Smooth muscle cell (in vitro differentiated cells): ENCODE measurements at regions not wholly inside any gene's neighbourhood (a gene's known extent, or its start where the extent isn't known, plus 50 kb on each side); places are given as distances from the start of the nearest gene placed in this dataset.

ENCODE experiments used
- DNase-seq: peaks from one replicate; lab custom pipeline; 2025; ENCODE audit not compliant: unreplicated experiment; lab: John Stamatoyannopoulos, UW
- H2AFZ ChIP-seq: fragments of 200-600 bp; sonication (generic); 2 replicates; pipeline ENCODE4 v1.6.0; 2016; ENCODE audit warnings: antibody characterized with exemption, low read depth, mild to moderate bottlenecking
- H3F3A ChIP-seq: fragments of 200-600 bp; sonication (generic); 2 replicates; pipeline ENCODE4 v1.6.0; 2017; ENCODE audit warnings: antibody characterized with exemption, low read depth
- H3K27ac ChIP-seq: fragments of 200-600 bp; sonication (generic); 2 replicates; pipeline ENCODE4 v1.5.1; 2016; ENCODE audit warnings: low read depth, mild to moderate bottlenecking
- H3K27me3 ChIP-seq: fragments of 200-600 bp; sonication (generic); 2 replicates; pipeline ENCODE4 v1.6.1; 2016; ENCODE audit warnings: low read depth, mild to moderate bottlenecking
- H3K36me3 ChIP-seq: fragments of 200-600 bp; sonication (generic); 2 replicates; pipeline ENCODE4 v1.5.1; 2016; ENCODE audit warnings: low read depth
- H3K4me1 ChIP-seq: fragments of 200-600 bp; sonication (generic); 2 replicates; pipeline ENCODE4 v1.5.1; 2016; ENCODE audit warnings: low read depth
- H3K4me2 ChIP-seq: fragments of 200-600 bp; sonication (generic); 2 replicates; pipeline ENCODE4 v1.6.0; 2016; ENCODE audit warnings: mild to moderate bottlenecking
- H3K4me3 ChIP-seq: fragments of 200-600 bp; sonication (generic); 2 replicates; pipeline ENCODE4 v1.5.1; 2016; ENCODE audit warnings: mild to moderate bottlenecking
- H3K79me2 ChIP-seq: fragments of 200-600 bp; sonication (generic); 2 replicates; pipeline ENCODE4 v1.6.0; 2016; ENCODE audit warnings: low read depth, mild to moderate bottlenecking
- H3K9ac ChIP-seq: fragments of 200-600 bp; sonication (generic); 2 replicates; pipeline ENCODE4 v1.6.0; 2016; ENCODE audit warnings: low read depth
- H3K9me3 ChIP-seq: fragments of 200-600 bp; sonication (generic); replicated peaks from 2 replicates; pipeline ENCODE4 v1.5.1; 2016; ENCODE audit warnings: low read depth
- H4K20me1 ChIP-seq: fragments of 200-600 bp; sonication (generic); 2 replicates; pipeline ENCODE4 v1.6.0; 2016; ENCODE audit warnings: low read depth
- CTCF ChIP-seq: fragments of 200-600 bp; sonication (generic); IDR thresholded peaks from 2 replicates; pipeline ENCODE4 v1.5.1; 2017; ENCODE audit warnings: borderline replicate concordance, mild to moderate bottlenecking, antibody characterized with exemption; ENCODE audit not compliant: insufficient read depth, poor library complexity, severe bottlenecking
- WGBS: methylation state at CpG from one replicate; pipeline ENCODE4 v1.1.7; 2016; ENCODE audit warnings: low lambda C conversion rate; 5-methylcytosine and 5-hydroxymethylcytosine counted together

- H3K27me3 ChIP-seq: no peaks in the 10 kb centered on the region
- no peaks in the 10 kb centered on the region for H3K79me2 ChIP-seq
- H3K4me1 ChIP-seq: peaks cover 8% of the 10 kb centered on the region
- H3K9ac ChIP-seq: no peak overlapping the region
- peak overlapping the region; percentile 78 for H3K4me2 ChIP-seq
- no peak for DNase-seq
- WGBS: 70% methylated on average over 4 of the region's 4 CpGs
- no peaks in the 10 kb centered on the region for H4K20me1 ChIP-seq
- peak overlapping the region; percentile 54 for H2AFZ ChIP-seq
- H3K27ac ChIP-seq: no peak overlapping the region
- H3K36me3 ChIP-seq: no peaks in the 10 kb centered on the region
- TF ChIP-seq CTCF: no peak
- peak overlapping the region; percentile 24 for H3K4me3 ChIP-seq
- no peaks in the 10 kb centered on the region for H3K9me3 ChIP-seq
- H3F3A ChIP-seq: no peaks in the 10 kb centered on the region
These were observed 198.1 kb downstream of the REEP3 start for GRCh38 chr10:63719226-63719856.

- no peak overlapping the region for H3K9ac ChIP-seq
- 11% methylated on average over 6 of the region's 6 CpGs for WGBS
- peaks cover 5% of the 10 kb centered on the region for H3K4me1 ChIP-seq
- H2AFZ ChIP-seq: peak overlapping the region; percentile 54
- no peaks in the 10 kb centered on the region for H3K27me3 ChIP-seq
- H4K20me1 ChIP-seq: no peaks in the 10 kb centered on the region
- TF ChIP-seq CTCF: peak; percentile 97
- H3K4me3 ChIP-seq: peak overlapping the region; percentile 24
- H3K27ac ChIP-seq: no peak overlapping the region
- H3K4me2 ChIP-seq: peak overlapping the region; percentile 78
- H3F3A ChIP-seq: no peaks in the 10 kb centered on the region
- no peaks in the 10 kb centered on the region for H3K36me3 ChIP-seq
- H3K9me3 ChIP-seq: no peaks in the 10 kb centered on the region
- H3K79me2 ChIP-seq: no peaks in the 10 kb centered on the region
- DNase-seq: no peak
These were observed 198.9 kb downstream of the REEP3 start for GRCh38 chr10:63720072-63720537.

- H3K4me3 ChIP-seq: no peak overlapping the region
- H3K27me3 ChIP-seq: no peaks in the 10 kb centered on the region
- peak overlapping the region; percentile 54 for H2AFZ ChIP-seq
- no peak overlapping the region for H3K27ac ChIP-seq
- H3F3A ChIP-seq: no peaks in the 10 kb centered on the region
- 72% methylated on average over 4 of the region's 4 CpGs for WGBS
- H3K4me2 ChIP-seq: no peak overlapping the region
- H3K9me3 ChIP-seq: no peaks in the 10 kb centered on the region
- peaks cover 5% of the 10 kb centered on the region for H3K4me1 ChIP-seq
- H3K9ac ChIP-seq: no peak overlapping the region
- no peaks in the 10 kb centered on the region for H3K36me3 ChIP-seq
- DNase-seq: no peak
- TF ChIP-seq CTCF: no peak
- H3K79me2 ChIP-seq: no peaks in the 10 kb centered on the region
- H4K20me1 ChIP-seq: no peaks in the 10 kb centered on the region
These were observed 199.5 kb downstream of the REEP3 start for GRCh38 chr10:63720676-63721075.

GRCh38 chr10:63722537-63722936, 201.3 kb downstream of the REEP3 start:
- no peak for DNase-seq
- Histone ChIP-seq H3F3A (no peaks in the 10 kb centered on the region), H3K79me2 (no peaks in the 10 kb centered on the region), H3K4me2 (no peak overlapping the region), H4K20me1 (no peaks in the 10 kb centered on the region), H3K27ac (no peak overlapping the region), H3K27me3 (no peaks in the 10 kb centered on the region), H3K9ac (no peak overlapping the region), H3K36me3 (no peaks in the 10 kb centered on the region), H3K4me1 (peaks cover 5% of the 10 kb centered on the region), H2AFZ (no peak overlapping the region), H3K9me3 (no peaks in the 10 kb centered on the region), H3K4me3 (no peak overlapping the region)
- no peak for TF ChIP-seq CTCF
- WGBS: 55% methylated on average over 5 of the region's 5 CpGs
